GM23338 (cell line): ENCODE measurements at regions not wholly inside any gene's neighbourhood (a gene's known extent, or its start where the extent isn't known, plus 50 kb on each side); places are given as distances from the start of the nearest gene placed in this dataset.

ENCODE experiments used
- CTCF ChIP-seq, 2 experiments: fragments of 200-600 bp in 1 of 2; sonication (generic) in 1 of 2; conservative IDR thresholded peaks; 2 replicates each; pipeline versions ENCODE4 v1.5.1 to v1.6.1; 2016 to 2017; ENCODE audit warnings: antibody characterized with exemption in 2 of 2, low read depth in 2 of 2, mild to moderate bottlenecking in 2 of 2, moderate library complexity in 1 of 2
- EZH2phosphoT487 ChIP-seq: fragments of 200-600 bp; sonication (generic); IDR thresholded peaks from one replicate; pipeline ENCODE4 v1.8.1; 2018; ENCODE audit warnings: antibody characterized with exemption; ENCODE audit not compliant: unreplicated experiment

- TF ChIP-seq CTCF (conservative IDR thresholded peaks at IDR 0.05; ENCODE audit: low read depth in 2 of 2) (no peak), EZH2phosphoT487 (no peak)
Observed at GRCh38 chr2:153663371-153663770, 184.8 kb upstream of the RPRM start.
